A549 (cell line): ENCODE measurements at regions not wholly inside any gene's neighbourhood (a gene's known extent, or its start where the extent isn't known, plus 50 kb on each side); places are given as distances from the start of the nearest gene placed in this dataset.

Experiments used
- CEBPB ChIP-seq, 2 experiments: fragments of >200 bp in 1 of 2; sonication (Bioruptor Twin) in 1 of 2; formaldehyde crosslinking in 1 of 2; IDR thresholded peaks; 2 replicates each; pipeline ENCODE4 v1.6.1; 2012 to 2016
- CTCF ChIP-seq: fragments of >200 bp; sonication (Bioruptor Twin); formaldehyde crosslinking; IDR thresholded peaks from 3 replicates; pipeline ENCODE4 v1.5.1; 2016
- HDAC2 ChIP-seq: fragments of 200-600 bp; sonication (generic); IDR thresholded peaks from 2 replicates; pipeline ENCODE4 v1.6.1; 2016
- HOXB5 ChIP-seq: fragments of 250-450 bp; sonication (Bioruptor Pico); IDR thresholded peaks from 2 replicates; pipeline ENCODE4 v1.5.0; 2020; ENCODE audit warnings: mild to moderate bottlenecking, moderate library complexity
- NPAS2 ChIP-seq: fragments of 250-450 bp; sonication (Bioruptor Pico); IDR thresholded peaks from 2 replicates; pipeline ENCODE4 v1.8.0; 2022; ENCODE audit warnings: mild to moderate bottlenecking, moderate library complexity, borderline replicate concordance

GRCh38 chr15:96882121-96882772, 551.7 kb downstream of the NR2F2 start:
- TF ChIP-seq CTCF: no peak
- no peak for TF ChIP-seq HOXB5
- TF ChIP-seq HDAC2: no peak
- TF ChIP-seq CEBPB (IDR thresholded peaks at IDR 0.05): no peak
- TF ChIP-seq NPAS2: no peak
